ENCODE measurements at regions not wholly inside any gene's neighbourhood (a gene's known extent, or its start where the extent isn't known, plus 50 kb on each side); places are given as distances from the start of the nearest gene placed in this dataset.

DNA sequence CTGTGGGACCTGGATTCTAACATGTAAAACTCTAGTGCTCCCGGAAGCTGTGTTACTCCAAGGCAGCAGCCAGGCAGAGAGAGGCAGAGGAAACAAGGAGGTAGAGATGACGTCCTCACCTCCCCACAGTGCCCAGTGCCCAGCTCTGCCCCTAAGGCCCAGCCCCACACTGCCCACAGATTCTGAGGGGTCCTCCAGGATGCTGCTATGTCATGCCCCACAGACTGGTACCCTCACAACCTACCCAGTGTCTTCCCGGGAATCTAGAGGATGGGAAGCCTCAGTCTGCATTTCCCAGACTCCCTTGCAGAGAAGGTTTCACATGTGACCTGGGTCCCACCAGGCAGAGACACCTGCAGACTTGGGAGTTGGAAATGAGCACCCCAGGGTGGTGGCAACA, 75.9 kb upstream of the PCSK6 start:
- no peaks in the 10 kb centered on the region for H3K27me3 ChIP-seq (ENCODE audit: insufficient read depth, low read length)
- no peak overlapping the region for H3K4me2 ChIP-seq (ENCODE audit: insufficient read depth, insufficient read length, low read length)
- Mint-ChIP-seq H3K27me3 (ENCODE audit: low read depth) (peaks cover 6% of the 10 kb centered on the region), H3K4me1 (no peaks in the 10 kb centered on the region), H3K9me3 (no peaks in the 10 kb centered on the region), H3K4me3 (no peak overlapping the region), H3K36me3 (ENCODE audit: insufficient read depth in 1 of 3, low read depth in 3 of 3) (no peaks in the 10 kb centered on the region), H3K27ac (no peak overlapping the region)
- H3K27ac ChIP-seq (ENCODE audit: insufficient read length, low read depth, low read length): no peak overlapping the region
- H3K9me3 ChIP-seq (ENCODE audit: control insufficient read depth, low read depth, low read length): no peaks in the 10 kb centered on the region
- H3K23me2 ChIP-seq (ENCODE audit: insufficient read length, low read depth, low read length, poor library complexity, severe bottlenecking): no peaks in the 10 kb centered on the region
- H4K5ac ChIP-seq (ENCODE audit: insufficient read length, low read depth, low read length): no peak overlapping the region
- H4K20me1 ChIP-seq (ENCODE audit: control insufficient read depth, insufficient read depth, insufficient read length): no peaks in the 10 kb centered on the region
- no peaks in the 10 kb centered on the region for H3K4me1 ChIP-seq (ENCODE audit: insufficient read depth, low read length)
- no peak overlapping the region for H3K4ac ChIP-seq (ENCODE audit: low read depth, low read length)
- H2BK20ac ChIP-seq (ENCODE audit: low read depth, low read length, poor library complexity, severe bottlenecking): no peak overlapping the region
- no peak overlapping the region for H2AK5ac ChIP-seq (ENCODE audit: insufficient read length, low read length)
- H3K23ac ChIP-seq (ENCODE audit: insufficient read length, low read depth, low read length): no peak overlapping the region
- H2BK15ac ChIP-seq (ENCODE audit: low read depth, low read length): no peak overlapping the region
- TF ChIP-seq, protein P1, sequence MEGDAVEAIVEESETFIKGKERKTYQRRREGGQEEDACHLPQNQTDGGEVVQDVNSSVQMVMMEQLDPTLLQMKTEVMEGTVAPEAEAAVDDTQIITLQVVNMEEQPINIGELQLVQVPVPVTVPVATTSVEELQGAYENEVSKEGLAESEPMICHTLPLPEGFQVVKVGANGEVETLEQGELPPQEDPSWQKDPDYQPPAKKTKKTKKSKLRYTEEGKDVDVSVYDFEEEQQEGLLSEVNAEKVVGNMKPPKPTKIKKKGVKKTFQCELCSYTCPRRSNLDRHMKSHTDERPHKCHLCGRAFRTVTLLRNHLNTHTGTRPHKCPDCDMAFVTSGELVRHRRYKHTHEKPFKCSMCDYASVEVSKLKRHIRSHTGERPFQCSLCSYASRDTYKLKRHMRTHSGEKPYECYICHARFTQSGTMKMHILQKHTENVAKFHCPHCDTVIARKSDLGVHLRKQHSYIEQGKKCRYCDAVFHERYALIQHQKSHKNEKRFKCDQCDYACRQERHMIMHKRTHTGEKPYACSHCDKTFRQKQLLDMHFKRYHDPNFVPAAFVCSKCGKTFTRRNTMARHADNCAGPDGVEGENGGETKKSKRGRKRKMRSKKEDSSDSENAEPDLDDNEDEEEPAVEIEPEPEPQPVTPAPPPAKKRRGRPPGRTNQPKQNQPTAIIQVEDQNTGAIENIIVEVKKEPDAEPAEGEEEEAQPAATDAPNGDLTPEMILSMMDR (conservative IDR thresholded peaks at IDR 0.05): no peak
- H3K79me2 ChIP-seq (ENCODE audit: insufficient read depth, low read length): no peaks in the 10 kb centered on the region
- no peak overlapping the region for H3K18ac ChIP-seq (ENCODE audit: insufficient read length, low read depth, low read length)
- no peak overlapping the region for H2BK120ac ChIP-seq (ENCODE audit: low read depth, low read length, poor library complexity, severe bottlenecking)
- DNase-seq: no peak
- H2AFZ ChIP-seq (ENCODE audit: low read length): no peak overlapping the region
- H2BK12ac ChIP-seq (ENCODE audit: insufficient read length, low read depth, low read length): no peak overlapping the region
- H3K14ac ChIP-seq (ENCODE audit: insufficient read depth, low read length): no peak overlapping the region; the same call in 1 of the 2 replicates
- no peak overlapping the region for H4K8ac ChIP-seq (replicated peaks; ENCODE audit: insufficient read length, low read depth, low read length)
- H3T11ph ChIP-seq (ENCODE audit: low read length): no peak overlapping the region
- no peak overlapping the region for H2BK5ac ChIP-seq (ENCODE audit: insufficient read length, low read length)
- no peak overlapping the region for H3K56ac ChIP-seq (ENCODE audit: insufficient read length, low read depth, low read length)
- no peak overlapping the region for H4K91ac ChIP-seq (ENCODE audit: insufficient read length, low read depth, low read length)
- no CpG with 5 or more reads among the region's 3 CpGs for WGBS (ENCODE audit: extremely low coverage, insufficient read length, low lambda C conversion rate)
- H3K9ac ChIP-seq (ENCODE audit: extremely low read depth, insufficient read length, low read length): no peak overlapping the region
- no peaks in the 10 kb centered on the region for H3K79me1 ChIP-seq (ENCODE audit: insufficient read depth, low read depth, low read length, poor library complexity, severe bottlenecking)

Data from H9 (cell line).